Prostate gland (tissue), 2 donors: ENCODE measurements at regions not wholly inside any gene's neighbourhood (a gene's known extent, or its start where the extent isn't known, plus 50 kb on each side); places are given as distances from the start of the nearest gene placed in this dataset.
A peak's percentile ranks its signal among the peaks of the same experiment; 100 is the strongest.

Source experiments
- DNase-seq: peaks from one replicate; pipeline ENCODE4 v3.0.0-alpha.2; 2019; ENCODE audit warnings: low spot score
- H3K27ac ChIP-seq, 2 donors: fragments of 200-600 bp; sonication (generic); 2 replicates each; pipeline ENCODE4 v1.5.1; 2017 to 2019
- H3K27me3 ChIP-seq: fragments of 200-600 bp; sonication (generic); replicated peaks from 2 replicates; pipeline ENCODE4 v1.5.1; 2019; ENCODE audit not compliant: insufficient read depth
- H3K36me3 ChIP-seq, 2 donors: fragments of 200-600 bp; sonication (generic); 1 replicate in 1 of 2; 2 replicates in 1 of 2; pipeline versions ENCODE4 v1.5.1 to v1.8.1; 2017 to 2019
- H3K4me1 ChIP-seq: fragments of 200-600 bp; sonication (generic); replicated peaks from 2 replicates; pipeline ENCODE4 v1.5.1; 2019
- H3K4me3 ChIP-seq, 2 donors: fragments of 200-600 bp; sonication (generic); 2 replicates each; pipeline ENCODE4 v1.5.1; 2017 to 2019
- H3K9me3 ChIP-seq: fragments of 200-600 bp; sonication (generic); 2 replicates; pipeline ENCODE4 v1.5.1; 2017
- POLR2A ChIP-seq: fragments of 450-650 bp; IDR thresholded peaks from one replicate; pipeline ENCODE4 v1.6.1; 2016; ENCODE audit warnings: antibody characterized with exemption, mild to moderate bottlenecking
- POLR2AphosphoS5 ChIP-seq: sonication (generic); formaldehyde crosslinking; IDR thresholded peaks from one replicate; pipeline ENCODE4 v1.6.1; 2017; ENCODE audit warnings: antibody characterized with exemption
- WGBS: methylation state at CpG from one replicate; pipeline ENCODE4 v1.1.5; 2018; 5-methylcytosine and 5-hydroxymethylcytosine counted together
- intact Hi-C: fragments of 100-400 bp; cut with DNase I; formaldehyde crosslinking; loops from one replicate; pipeline ENCODE4 v1.14.2; 2022
- TF ChIP-seq, protein P1 (sequence below), 4 experiments: fragments of 200-600 bp in 2 of 4; fragments of 450-650 bp in 2 of 4; sonication (generic) in 2 of 4; IDR thresholded peaks; 1 replicate in 3 of 4; 2 replicates in 1 of 4; pipeline ENCODE4 v1.5.1; 2016 to 2019; ENCODE audit warnings: antibody characterized with exemption in 4 of 4, mild to moderate bottlenecking in 2 of 4, moderate library complexity in 2 of 4

DNA sequence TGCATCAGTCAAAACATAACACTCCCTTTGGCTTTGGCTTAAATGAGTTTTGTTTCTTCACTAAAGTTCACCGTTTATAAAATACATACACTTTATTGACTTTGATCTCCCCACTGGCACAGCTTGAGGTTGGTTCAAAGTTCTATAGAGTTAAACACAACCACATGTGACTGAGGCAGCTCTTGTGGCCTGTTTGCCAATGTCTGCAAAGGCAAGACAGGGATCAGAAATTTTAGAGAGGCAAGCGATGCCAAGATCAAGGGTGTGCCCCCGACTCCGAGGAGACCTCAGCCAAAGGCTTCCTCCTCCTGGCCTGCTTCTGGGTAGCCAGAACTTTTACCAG lies 129.8 kb upstream of the JCAD start:
- WGBS, result 22% methylated on average over 4 of the region's 4 CpGs
- H3K27ac ChIP-seq, result peak overlapping the region in 1 of 2 donors; percentile 76
- intact Hi-C loops, result loop anchor here (10.0 kb wide), 1 partner anchor 184 kb away; no protein-coding TSS in a partner anchor
- no peaks in the 10 kb centered on the region for H3K9me3 ChIP-seq
- peaks cover 15% of the 10 kb centered on the region for H3K4me1 ChIP-seq
- H3K36me3 ChIP-seq, result no peaks in the 10 kb centered on the region
- H3K4me3 ChIP-seq, result no peak overlapping the region
- TF ChIP-seq POLR2A (no peak), POLR2AphosphoS5 (peak; percentile 16)
- TF ChIP-seq, protein P1, sequence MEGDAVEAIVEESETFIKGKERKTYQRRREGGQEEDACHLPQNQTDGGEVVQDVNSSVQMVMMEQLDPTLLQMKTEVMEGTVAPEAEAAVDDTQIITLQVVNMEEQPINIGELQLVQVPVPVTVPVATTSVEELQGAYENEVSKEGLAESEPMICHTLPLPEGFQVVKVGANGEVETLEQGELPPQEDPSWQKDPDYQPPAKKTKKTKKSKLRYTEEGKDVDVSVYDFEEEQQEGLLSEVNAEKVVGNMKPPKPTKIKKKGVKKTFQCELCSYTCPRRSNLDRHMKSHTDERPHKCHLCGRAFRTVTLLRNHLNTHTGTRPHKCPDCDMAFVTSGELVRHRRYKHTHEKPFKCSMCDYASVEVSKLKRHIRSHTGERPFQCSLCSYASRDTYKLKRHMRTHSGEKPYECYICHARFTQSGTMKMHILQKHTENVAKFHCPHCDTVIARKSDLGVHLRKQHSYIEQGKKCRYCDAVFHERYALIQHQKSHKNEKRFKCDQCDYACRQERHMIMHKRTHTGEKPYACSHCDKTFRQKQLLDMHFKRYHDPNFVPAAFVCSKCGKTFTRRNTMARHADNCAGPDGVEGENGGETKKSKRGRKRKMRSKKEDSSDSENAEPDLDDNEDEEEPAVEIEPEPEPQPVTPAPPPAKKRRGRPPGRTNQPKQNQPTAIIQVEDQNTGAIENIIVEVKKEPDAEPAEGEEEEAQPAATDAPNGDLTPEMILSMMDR (IDR thresholded peaks at IDR 0.05), result no peak
- H3K27me3 ChIP-seq, result no peaks in the 10 kb centered on the region
- DNase-seq, result no peak

DNA sequence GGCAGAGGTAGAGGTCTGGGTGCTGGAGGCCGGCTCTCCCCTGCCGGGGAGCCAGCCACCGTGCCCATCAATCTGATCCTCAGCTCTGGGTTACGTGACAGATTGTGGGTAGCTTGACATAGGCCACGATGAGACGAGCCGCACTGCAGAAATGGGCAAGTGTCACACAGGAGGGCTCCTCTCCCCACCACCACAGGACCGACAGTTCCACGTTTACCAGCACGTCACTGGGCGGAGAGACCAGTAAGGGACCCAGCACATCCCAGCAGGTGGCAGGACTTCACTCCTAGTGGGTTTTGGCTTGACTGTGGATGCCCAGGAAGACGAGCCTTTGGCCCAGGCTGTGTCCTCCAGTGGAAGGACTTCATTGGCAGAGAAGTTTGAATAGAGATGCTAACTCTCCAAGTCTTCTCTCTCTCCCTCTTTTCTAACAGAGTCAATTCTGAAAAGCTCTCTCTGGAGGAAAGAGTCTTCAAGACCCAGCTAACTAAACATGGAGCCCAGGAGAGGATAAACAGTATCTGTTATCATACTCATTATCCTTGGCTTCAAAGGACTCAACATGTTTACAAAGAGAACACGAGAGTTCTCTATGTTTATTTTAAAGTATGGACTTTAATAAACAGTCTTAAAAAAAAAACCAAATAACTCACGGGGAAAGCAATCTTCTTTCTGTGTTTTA lies 129.3 kb upstream of the JCAD start:
- Histone ChIP-seq H3K27ac (peak overlapping the region; percentile 57 to 76), H3K27me3 (no peaks in the 10 kb centered on the region), H3K9me3 (no peaks in the 10 kb centered on the region), H3K4me1 (peaks cover 15% of the 10 kb centered on the region), H3K36me3 (no peaks in the 10 kb centered on the region), H3K4me3 (no peak overlapping the region)
- WGBS, result 78% methylated on average over 14 of the region's 14 CpGs
- no peak for DNase-seq
- peak; percentile 28 for TF ChIP-seq POLR2AphosphoS5
- no peak for TF ChIP-seq POLR2A
- TF ChIP-seq, protein P1 (IDR thresholded peaks at IDR 0.05), result peak in 1 of 4 experiments; percentile 7
- intact Hi-C loops, result loop anchor here (10.0 kb wide), 1 partner anchor 184 kb away; no protein-coding TSS in a partner anchor

DNA sequence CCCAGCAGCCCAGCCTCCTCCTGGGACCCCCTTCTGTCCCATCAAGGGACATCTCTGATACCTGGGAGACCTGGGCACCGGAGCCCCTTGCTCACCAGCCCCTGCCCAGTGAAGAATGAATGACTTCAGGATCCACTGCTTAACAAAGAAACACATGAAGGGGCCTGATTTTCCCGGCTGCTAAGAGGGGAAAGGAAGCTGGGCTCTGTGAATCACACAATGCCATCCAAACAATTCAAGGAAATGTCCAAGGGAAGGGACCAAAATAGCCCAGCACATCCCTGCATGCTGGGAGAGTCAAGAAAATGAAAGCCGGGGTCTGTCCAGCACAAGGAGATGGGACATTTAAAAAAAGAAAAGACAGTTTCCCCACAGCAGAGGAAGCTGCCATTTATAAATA lies 128.7 kb upstream of the JCAD start:
- peak overlapping the region; percentile 57 to 76 for H3K27ac ChIP-seq
- no peak overlapping the region for H3K4me3 ChIP-seq
- TF ChIP-seq, protein P1 (IDR thresholded peaks at IDR 0.05), result no peak
- TF ChIP-seq POLR2AphosphoS5 (no peak), POLR2A (no peak)
- intact Hi-C loops, result loop anchor here (10.0 kb wide), 1 partner anchor 183 kb away; no protein-coding TSS in a partner anchor
- H3K9me3 ChIP-seq, result no peaks in the 10 kb centered on the region
- DNase-seq, result no peak
- peaks cover 15% of the 10 kb centered on the region for H3K4me1 ChIP-seq
- H3K36me3 ChIP-seq, result no peaks in the 10 kb centered on the region
- WGBS, result 60% methylated on average over 3 of the region's 3 CpGs
- H3K27me3 ChIP-seq, result no peaks in the 10 kb centered on the region

DNA sequence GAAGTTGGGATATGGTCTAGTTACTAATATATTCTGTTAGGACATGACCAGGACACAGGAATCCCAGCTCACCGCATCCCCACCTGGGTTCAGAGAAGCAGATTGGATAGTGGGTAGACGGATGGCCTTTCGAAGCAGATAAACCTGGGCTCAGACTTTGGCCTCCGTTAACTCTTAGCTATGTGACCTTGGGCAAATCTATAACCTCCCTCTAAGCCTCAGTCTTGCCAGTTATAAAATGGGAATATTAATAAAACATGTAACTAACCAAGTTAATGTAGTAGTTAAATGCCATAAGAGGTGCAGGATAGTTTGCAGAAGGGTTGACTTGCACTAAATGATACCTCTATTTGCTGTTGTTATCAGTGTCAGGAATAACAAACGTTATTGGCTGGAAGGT lies 127.6 kb upstream of the JCAD start:
- H3K27me3 ChIP-seq, result no peaks in the 10 kb centered on the region
- peaks cover 21% of the 10 kb centered on the region for H3K4me1 ChIP-seq
- DNase-seq, result no peak
- whole genome bisulfite sequencing, result 83% methylated on average over 5 of the region's 5 CpGs
- H3K4me3 ChIP-seq, result no peak overlapping the region
- TF ChIP-seq POLR2A (no peak), POLR2AphosphoS5 (no peak)
- TF ChIP-seq, protein P1 (IDR thresholded peaks at IDR 0.05), result no peak
- H3K27ac ChIP-seq, result peak overlapping the region in 1 of 2 donors; percentile 51
- intact Hi-C loops, result loop anchor here (10.0 kb wide), 1 partner anchor 182 kb away; no protein-coding TSS in a partner anchor
- no peaks in the 10 kb centered on the region for H3K9me3 ChIP-seq
- no peaks in the 10 kb centered on the region for H3K36me3 ChIP-seq

DNA sequence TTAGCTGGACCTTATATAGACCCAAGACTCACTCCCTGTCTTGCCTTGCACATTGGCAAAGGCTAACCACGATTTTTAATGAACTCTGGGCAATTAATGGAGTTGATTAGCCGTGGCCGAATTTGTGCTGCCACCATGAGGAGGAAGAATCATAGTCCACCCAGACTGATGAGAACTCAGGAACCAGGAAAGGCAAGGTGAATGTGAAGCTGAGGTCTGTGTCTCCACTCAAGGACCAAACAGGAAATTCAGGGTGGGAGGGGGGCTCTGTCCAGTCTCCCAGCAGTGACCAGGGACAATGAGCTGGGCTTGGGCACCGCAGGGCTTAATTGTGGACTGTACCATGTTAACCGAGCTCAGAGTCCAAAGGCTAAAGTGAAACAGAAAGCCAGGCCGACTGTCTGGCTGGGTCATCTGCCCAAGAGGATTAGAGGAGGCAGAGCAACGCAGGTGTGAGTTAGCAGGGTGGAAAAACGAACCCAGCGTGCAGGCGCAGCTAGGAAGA lies 127.0 kb upstream of the JCAD start:
- H3K27ac ChIP-seq, result peak overlapping the region; percentile 48 to 51
- H3K36me3 ChIP-seq, result no peaks in the 10 kb centered on the region
- no peaks in the 10 kb centered on the region for H3K27me3 ChIP-seq
- intact Hi-C loops, result loop anchor here (10.0 kb wide), 1 partner anchor 182 kb away; no protein-coding TSS in a partner anchor
- no peaks in the 10 kb centered on the region for H3K9me3 ChIP-seq
- 74% methylated on average over 10 of the region's 10 CpGs for WGBS
- no peak overlapping the region for H3K4me3 ChIP-seq
- TF ChIP-seq, protein P1 (IDR thresholded peaks at IDR 0.05), result peak in 2 of 4 experiments; percentile 10 to 11
- TF ChIP-seq POLR2A (no peak), POLR2AphosphoS5 (no peak)
- DNase-seq, result no peak
- H3K4me1 ChIP-seq, result peaks cover 21% of the 10 kb centered on the region
